ENCODE measurements at regions not wholly inside any gene's neighbourhood (a gene's known extent, or its start where the extent isn't known, plus 50 kb on each side); places are given as distances from the start of the nearest gene placed in this dataset.

- ChIA-PET CTCF (no interaction called here), POLR2A (no interaction called here)
- no peak for DNase-seq (ENCODE audit: extremely low spot score)
- TF ChIP-seq ELF4 (IDR thresholded peaks at IDR 0.05) (no peak), LEF1 (IDR thresholded peaks at IDR 0.05; ENCODE audit: borderline replicate concordance) (no peak), FOXA1 (IDR thresholded peaks at IDR 0.05) (no peak), L3MBTL2 (conservative IDR thresholded peaks at IDR 0.05) (no peak), PKNOX1 (IDR thresholded peaks at IDR 0.05) (no peak), SUZ12 (IDR thresholded peaks at IDR 0.05) (no peak), SP1 (IDR thresholded peaks at IDR 0.05) (no peak), FOXM1 (IDR thresholded peaks at IDR 0.05; ENCODE audit: borderline replicate concordance) (no peak), ARNT (IDR thresholded peaks at IDR 0.05) (no peak), BHLHE40 (IDR thresholded peaks at IDR 0.05; ENCODE audit: borderline replicate concordance) (no peak), CTBP1 (IDR thresholded peaks at IDR 0.05; ENCODE audit: borderline replicate concordance) (no peak), TARDBP (IDR thresholded peaks at IDR 0.05) (no peak), HDGF (IDR thresholded peaks at IDR 0.05; ENCODE audit: borderline replicate concordance) (no peak), FOXK2 (IDR thresholded peaks at IDR 0.05) (no peak), ZNF384 (IDR thresholded peaks at IDR 0.05) (no peak), NFRKB (IDR thresholded peaks at IDR 0.05) (no peak)
Measured at GRCh38 chr16:86384263-86384649, 126.1 kb upstream of the FOXF1 start.

GRCh38 chr16:86384980-86385379 is 125.3 kb upstream of the FOXF1 start:
- TF ChIP-seq ARNT (IDR thresholded peaks at IDR 0.05) (no peak), TARDBP (IDR thresholded peaks at IDR 0.05) (no peak), NFRKB (IDR thresholded peaks at IDR 0.05) (no peak), FOXK2 (IDR thresholded peaks at IDR 0.05) (no peak), LEF1 (IDR thresholded peaks at IDR 0.05; ENCODE audit: borderline replicate concordance) (no peak), FOXA1 (IDR thresholded peaks at IDR 0.05) (no peak), SUZ12 (IDR thresholded peaks at IDR 0.05) (no peak), ELF4 (IDR thresholded peaks at IDR 0.05) (no peak), ZNF384 (IDR thresholded peaks at IDR 0.05) (no peak), L3MBTL2 (conservative IDR thresholded peaks at IDR 0.05) (no peak), CTBP1 (IDR thresholded peaks at IDR 0.05; ENCODE audit: borderline replicate concordance) (no peak)
- DNase-seq (ENCODE audit: extremely low spot score): no peak
- CTCF ChIA-PET: no interaction called here
- POLR2A ChIA-PET: no interaction called here

DNA sequence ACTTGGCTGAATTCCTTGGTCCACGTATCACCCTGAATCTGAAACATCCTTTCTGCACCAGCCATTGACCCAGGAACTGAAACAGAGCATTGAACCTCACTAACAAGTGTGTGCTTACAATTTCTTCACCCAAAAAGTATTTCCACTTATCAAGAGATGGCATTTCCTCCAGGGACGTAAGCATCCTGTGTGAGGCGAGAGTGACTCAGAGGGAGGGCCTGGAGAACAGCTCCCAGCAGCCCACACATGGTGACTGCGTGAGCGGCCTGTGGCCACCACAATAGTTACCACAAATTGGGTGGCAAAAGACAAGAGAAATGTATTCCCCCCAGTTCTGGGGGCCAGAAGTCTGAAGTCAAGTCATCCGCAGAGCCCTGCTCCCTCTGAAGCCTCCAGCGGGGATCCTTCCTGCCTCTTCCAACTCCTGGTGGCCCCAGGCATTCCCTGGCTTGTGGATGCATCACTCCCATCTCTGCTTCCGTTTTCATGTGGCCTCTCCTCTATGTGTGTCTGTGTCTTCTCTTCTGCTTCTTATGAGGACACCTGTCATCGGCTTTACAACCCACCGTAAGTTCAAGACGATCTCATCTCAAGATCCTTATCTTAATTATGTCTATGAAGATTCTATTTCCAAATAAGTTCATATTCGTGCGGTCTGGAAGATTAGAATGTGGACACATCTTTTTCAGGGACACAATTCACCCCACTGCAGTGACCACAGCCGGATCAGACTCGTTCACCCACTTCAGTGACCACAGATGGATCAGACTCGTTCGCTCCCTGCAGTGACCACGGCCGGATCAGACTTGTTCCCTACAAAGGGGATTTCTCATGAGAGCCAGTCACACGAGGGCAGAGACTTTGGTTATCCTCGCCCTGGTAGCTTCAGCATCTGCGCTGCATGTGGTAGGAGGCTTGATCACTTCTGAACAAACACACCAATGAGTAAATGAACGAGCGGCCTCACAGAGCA is 122.6 kb upstream of the FOXF1 start:
- no peak for DNase-seq (ENCODE audit: extremely low spot score)
- POLR2A ChIA-PET: no interaction called here
- TF ChIP-seq CTBP1 (IDR thresholded peaks at IDR 0.05; ENCODE audit: borderline replicate concordance) (no peak), ELF4 (IDR thresholded peaks at IDR 0.05) (no peak), SUZ12 (IDR thresholded peaks at IDR 0.05) (no peak), FOXK2 (IDR thresholded peaks at IDR 0.05) (no peak), FOXM1 (IDR thresholded peaks at IDR 0.05; ENCODE audit: borderline replicate concordance) (no peak), ZNF384 (IDR thresholded peaks at IDR 0.05) (no peak), NFRKB (IDR thresholded peaks at IDR 0.05) (no peak), ARNT (IDR thresholded peaks at IDR 0.05) (no peak)
- CTCF ChIA-PET: no interaction called here

GRCh38 chr16:86388976-86389375 is 121.4 kb upstream of the FOXF1 start:
- no peak for DNase-seq (ENCODE audit: extremely low spot score)
- TF ChIP-seq CTBP1 (IDR thresholded peaks at IDR 0.05; ENCODE audit: borderline replicate concordance) (no peak), SUZ12 (IDR thresholded peaks at IDR 0.05) (no peak), FOXK2 (IDR thresholded peaks at IDR 0.05) (no peak), TARDBP (IDR thresholded peaks at IDR 0.05) (no peak), NFRKB (IDR thresholded peaks at IDR 0.05) (no peak), LEF1 (IDR thresholded peaks at IDR 0.05; ENCODE audit: borderline replicate concordance) (no peak), PKNOX1 (IDR thresholded peaks at IDR 0.05) (no peak), ZNF384 (IDR thresholded peaks at IDR 0.05) (no peak), FOXM1 (IDR thresholded peaks at IDR 0.05; ENCODE audit: borderline replicate concordance) (no peak), HDGF (IDR thresholded peaks at IDR 0.05; ENCODE audit: borderline replicate concordance) (no peak), L3MBTL2 (conservative IDR thresholded peaks at IDR 0.05) (no peak), BHLHE40 (IDR thresholded peaks at IDR 0.05; ENCODE audit: borderline replicate concordance) (no peak), ARNT (IDR thresholded peaks at IDR 0.05) (no peak), ELF4 (IDR thresholded peaks at IDR 0.05) (no peak), FOXA1 (IDR thresholded peaks at IDR 0.05) (no peak), SP1 (IDR thresholded peaks at IDR 0.05) (no peak)
- ChIA-PET CTCF (interaction anchor here (0.7 kb wide), 1 partner anchor 123 kb away, joined by 3 read pairs; no protein-coding TSS in a partner anchor), POLR2A (no interaction called here)

DNA sequence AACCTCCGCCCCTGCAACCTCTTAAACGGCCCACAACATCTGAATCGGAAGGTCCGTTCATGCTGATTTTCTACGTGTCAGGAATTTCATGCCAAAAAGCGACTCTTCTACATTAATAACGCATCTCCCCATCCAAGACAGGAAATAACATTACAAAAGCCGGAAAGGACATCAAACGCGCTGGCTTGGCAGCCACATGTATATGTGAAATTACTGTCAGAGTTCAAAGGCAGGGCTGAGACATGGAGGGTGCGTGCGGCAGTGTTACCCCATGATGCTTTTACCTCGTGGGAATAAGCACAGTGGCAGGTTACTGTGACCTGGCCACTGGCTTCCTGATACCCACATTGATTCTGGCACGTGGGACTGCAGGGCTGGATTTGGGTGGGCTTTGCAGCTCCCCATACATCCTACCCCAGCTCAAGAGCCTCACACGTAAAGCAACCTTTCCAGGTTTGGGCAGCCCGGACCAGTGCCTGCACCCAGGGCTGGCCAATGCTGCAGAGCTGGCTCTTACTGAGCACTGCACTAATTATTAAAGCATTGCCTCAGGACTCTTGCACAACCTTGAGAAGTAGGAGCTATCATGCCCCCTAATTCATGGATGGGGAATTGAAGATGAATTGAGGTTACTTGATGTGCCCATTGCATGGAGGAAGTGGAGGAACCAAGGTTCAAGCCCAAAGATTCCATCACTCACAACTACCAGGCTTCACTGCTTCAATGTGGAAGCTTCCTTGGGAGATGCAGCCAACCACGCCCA is 120.6 kb upstream of the FOXF1 start:
- ChIA-PET CTCF (no interaction called here), POLR2A (no interaction called here)
- TF ChIP-seq CTBP1 (IDR thresholded peaks at IDR 0.05; ENCODE audit: borderline replicate concordance) (no peak), NFRKB (IDR thresholded peaks at IDR 0.05) (no peak)
- DNase-seq (ENCODE audit: extremely low spot score): no peak

DNA sequence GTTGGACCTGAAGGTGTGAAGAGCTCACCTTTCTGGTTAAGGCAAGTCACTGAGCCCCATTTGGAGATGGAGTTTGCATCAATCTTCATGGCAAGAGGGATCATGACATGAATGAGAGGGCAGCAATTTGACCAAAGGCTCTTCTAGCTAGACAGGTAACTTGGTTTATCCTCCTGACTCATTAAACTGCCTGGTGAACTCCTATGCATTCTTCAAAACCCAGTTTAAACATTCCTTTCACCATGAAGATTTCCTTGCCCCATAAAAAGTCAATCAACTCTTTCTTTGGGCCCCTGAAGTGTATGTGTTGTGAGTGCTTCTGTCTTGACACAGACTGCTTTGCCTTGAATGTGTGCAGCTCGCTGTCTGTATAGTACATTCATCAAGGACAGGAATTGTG is 120.0 kb upstream of the FOXF1 start:
- CTCF ChIA-PET: no interaction called here

More for the DNA sequence above, 120.0 kb upstream of the FOXF1 start:
- no peak for DNase-seq (ENCODE audit: extremely low spot score)
- no peak for TF ChIP-seq SUZ12 (IDR thresholded peaks at IDR 0.05)
- TF ChIP-seq FOXA1 (IDR thresholded peaks at IDR 0.05): no peak
- TF ChIP-seq CTBP1 (IDR thresholded peaks at IDR 0.05; ENCODE audit: borderline replicate concordance): no peak
- no peak for TF ChIP-seq ARNT (IDR thresholded peaks at IDR 0.05)
- TF ChIP-seq HDGF (IDR thresholded peaks at IDR 0.05; ENCODE audit: borderline replicate concordance): no peak
- no peak for TF ChIP-seq FOXK2 (IDR thresholded peaks at IDR 0.05)
- no peak for TF ChIP-seq NFRKB (IDR thresholded peaks at IDR 0.05)
- no peak for TF ChIP-seq ELF4 (IDR thresholded peaks at IDR 0.05)
- no peak for TF ChIP-seq FOXM1 (IDR thresholded peaks at IDR 0.05; ENCODE audit: borderline replicate concordance)
- TF ChIP-seq LEF1 (IDR thresholded peaks at IDR 0.05; ENCODE audit: borderline replicate concordance): no peak
- POLR2A ChIA-PET: no interaction called here
